NCI-H69 (cell line): ENCODE measurements at regions not wholly inside any gene's neighbourhood (a gene's known extent, or its start where the extent isn't known, plus 50 kb on each side); places are given as distances from the start of the nearest gene placed in this dataset.

ENCODE experiments used
- DNase-seq: peaks from one replicate; lab custom pipeline; 2025; lab: John Stamatoyannopoulos, UW

- no peak for DNase-seq
These were observed 344.9 kb downstream of the EFNA5 start for GRCh38 chr5:107325866-107326265.

GRCh38 chr5:107324809-107325208, 345.9 kb downstream of the EFNA5 start:
- DNase-seq = peak; percentile 28

GRCh38 chr5:107324071-107324470, 346.7 kb downstream of the EFNA5 start:
- peak; percentile 82 for DNase-seq

- peak; percentile 54 for DNase-seq
These were observed 347.2 kb downstream of the EFNA5 start for GRCh38 chr5:107323536-107323935.

GRCh38 chr5:107322936-107323335, 347.8 kb downstream of the EFNA5 start:
- peak; percentile 29 for DNase-seq

- DNase-seq = no peak
These were observed 348.8 kb downstream of the EFNA5 start for GRCh38 chr5:107321906-107322305.

- DNase-seq = no peak
These were observed 349.9 kb downstream of the EFNA5 start for GRCh38 chr5:107320846-107321245.

GRCh38 chr5:107320376-107320775, 350.4 kb downstream of the EFNA5 start:
- no peak for DNase-seq

- DNase-seq = no peak
These were observed 350.8 kb downstream of the EFNA5 start for GRCh38 chr5:107319901-107320300.

GRCh38 chr5:107314330-107314729, 356.4 kb downstream of the EFNA5 start:
- DNase-seq = no peak

GRCh38 chr5:107313921-107314320, 356.8 kb downstream of the EFNA5 start:
- no peak for DNase-seq

GRCh38 chr5:107313098-107313497, 357.6 kb downstream of the EFNA5 start:
- no peak for DNase-seq

GRCh38 chr5:107310181-107310580, 360.6 kb downstream of the EFNA5 start:
- DNase-seq = no peak

GRCh38 chr5:107306594-107306993, 364.1 kb downstream of the EFNA5 start:
- DNase-seq = no peak

- DNase-seq = no peak
These were observed 364.7 kb downstream of the EFNA5 start for GRCh38 chr5:107306002-107306401.

GRCh38 chr5:107304684-107305083, 366.1 kb downstream of the EFNA5 start:
- no peak for DNase-seq

GRCh38 chr5:107303171-107303968, 367.4 kb downstream of the EFNA5 start:
- DNase-seq = no peak

- DNase-seq = no peak
These were observed 368.3 kb downstream of the EFNA5 start for GRCh38 chr5:107302441-107302840.

- no peak for DNase-seq
These were observed 368.7 kb downstream of the EFNA5 start for GRCh38 chr5:107301999-107302398.

- DNase-seq = peak; percentile 55
These were observed 369.9 kb downstream of the EFNA5 start for GRCh38 chr5:107300721-107301327.

GRCh38 chr5:107296572-107296971, 374.2 kb downstream of the EFNA5 start:
- DNase-seq = peak; percentile 86

GRCh38 chr5:107295914-107296313, 374.8 kb downstream of the EFNA5 start:
- peak; percentile 94 for DNase-seq

- no peak for DNase-seq
These were observed 376.1 kb downstream of the EFNA5 start for GRCh38 chr5:107294669-107295068.

- no peak for DNase-seq
These were observed 376.6 kb downstream of the EFNA5 start for GRCh38 chr5:107294211-107294550.
